ENCODE measurements at regions not wholly inside any gene's neighbourhood (a gene's known extent, or its start where the extent isn't known, plus 50 kb on each side); places are given as distances from the start of the nearest gene placed in this dataset.

DNA sequence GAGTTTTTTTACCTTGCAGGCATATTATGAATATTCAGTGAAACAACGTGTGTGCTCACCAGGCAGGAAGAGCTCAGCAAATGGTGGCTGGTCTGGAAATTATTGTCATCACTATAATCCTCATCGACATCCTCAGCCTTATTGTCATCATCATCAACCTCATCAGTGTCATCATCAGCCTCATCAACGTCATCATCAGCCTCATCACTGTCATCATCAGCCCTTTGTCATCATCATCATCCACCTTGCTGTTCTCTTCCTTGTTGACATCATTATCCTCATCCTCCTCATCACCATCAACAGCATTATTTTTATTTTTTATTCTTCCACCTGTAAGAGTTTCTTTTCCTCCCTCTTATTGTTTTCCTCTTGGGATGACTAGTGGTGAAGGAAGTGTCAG is 142.3 kb upstream of the GPR26 start:
- Histone ChIP-seq H3K27me3 (replicated peaks) (no peaks in the 10 kb centered on the region), H3K4me1 (replicated peaks) (no peaks in the 10 kb centered on the region), H3K36me3 (no peaks in the 10 kb centered on the region), H3K27ac (no peak overlapping the region), H3K4me3 (no peak overlapping the region), H3K9me3 (replicated peaks) (no peaks in the 10 kb centered on the region)
- no peak for DNase-seq (ENCODE audit: low read depth in 1 of 2, low spot score in 2 of 2)

DNA sequence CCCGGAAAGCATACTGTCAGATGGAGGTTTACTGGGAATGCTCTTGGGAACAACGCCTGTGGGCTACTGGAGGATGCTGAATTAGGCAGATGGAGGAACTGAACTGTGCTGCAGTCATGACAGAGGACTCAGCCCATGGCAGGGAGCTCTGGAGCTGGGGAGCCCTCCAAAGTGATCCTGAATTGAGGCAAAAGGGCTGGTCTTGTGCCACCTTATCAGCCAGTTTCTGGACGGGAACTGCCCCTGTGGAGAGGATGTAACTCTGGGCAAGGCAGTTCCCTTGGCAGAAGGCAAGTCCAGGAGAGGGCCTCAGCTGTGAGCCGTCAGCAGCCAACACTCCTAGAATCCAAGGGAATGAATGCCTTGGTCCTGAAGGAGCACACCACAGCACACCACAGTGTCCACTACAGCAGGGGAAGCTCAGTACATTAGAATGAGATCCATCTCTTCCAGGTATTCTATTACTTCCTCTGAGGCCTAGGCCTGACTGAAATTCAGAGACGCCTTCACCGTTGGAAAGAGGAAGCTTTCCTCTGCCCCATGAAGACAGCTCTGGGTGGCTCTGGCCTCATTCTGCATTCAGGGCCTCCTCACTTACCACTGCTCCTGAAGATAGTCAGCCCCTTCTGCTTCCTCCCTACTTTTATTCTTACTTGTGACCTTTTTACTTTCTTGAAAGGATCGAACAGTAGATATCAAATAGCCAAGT is 139.6 kb upstream of the GPR26 start:
- Histone ChIP-seq H3K4me1 (replicated peaks) (no peaks in the 10 kb centered on the region), H3K27me3 (replicated peaks) (no peaks in the 10 kb centered on the region), H3K4me3 (no peak overlapping the region), H3K9me3 (replicated peaks) (no peaks in the 10 kb centered on the region), H3K36me3 (no peaks in the 10 kb centered on the region), H3K27ac (no peak overlapping the region)
- no peak for DNase-seq (ENCODE audit: low read depth in 1 of 2, low spot score in 2 of 2)

DNA sequence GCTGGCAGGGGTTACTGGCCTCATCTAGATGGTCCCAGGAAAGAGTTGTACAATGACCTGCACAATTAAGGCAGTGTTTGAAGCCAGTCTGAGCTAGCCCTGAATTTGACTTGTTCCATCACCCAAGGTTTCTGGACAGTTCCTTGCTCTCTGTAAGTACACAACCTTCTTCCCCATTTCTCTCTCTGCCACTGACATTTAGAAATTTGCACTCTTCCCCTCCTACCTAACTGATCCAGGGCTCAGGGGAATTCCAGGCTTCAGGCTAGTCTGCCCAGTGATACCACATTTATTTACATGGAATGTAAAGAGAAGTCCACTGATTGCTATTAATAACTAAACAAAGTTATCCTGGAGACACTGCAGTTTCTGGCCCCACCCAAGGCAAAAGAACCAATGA is 139.0 kb upstream of the GPR26 start:
- no peak for DNase-seq (ENCODE audit: low read depth in 1 of 2, low spot score in 2 of 2)
- Histone ChIP-seq H3K4me3 (no peak overlapping the region), H3K27me3 (replicated peaks) (no peaks in the 10 kb centered on the region), H3K27ac (no peak overlapping the region), H3K36me3 (no peaks in the 10 kb centered on the region), H3K9me3 (replicated peaks) (no peaks in the 10 kb centered on the region), H3K4me1 (replicated peaks) (no peaks in the 10 kb centered on the region)

- no peak overlapping the region for H3K27ac ChIP-seq
- no peaks in the 10 kb centered on the region for H3K27me3 ChIP-seq (replicated peaks)
- H3K36me3 ChIP-seq, result no peaks in the 10 kb centered on the region
- H3K9me3 ChIP-seq (replicated peaks), result no peaks in the 10 kb centered on the region
- H3K4me3 ChIP-seq, result no peak overlapping the region
- no peak for DNase-seq (ENCODE audit: low read depth in 1 of 2, low spot score in 2 of 2)
- no peaks in the 10 kb centered on the region for H3K4me1 ChIP-seq (replicated peaks)
These were observed 136.9 kb upstream of the GPR26 start for GRCh38 chr10:123529146-123529760.

DNA sequence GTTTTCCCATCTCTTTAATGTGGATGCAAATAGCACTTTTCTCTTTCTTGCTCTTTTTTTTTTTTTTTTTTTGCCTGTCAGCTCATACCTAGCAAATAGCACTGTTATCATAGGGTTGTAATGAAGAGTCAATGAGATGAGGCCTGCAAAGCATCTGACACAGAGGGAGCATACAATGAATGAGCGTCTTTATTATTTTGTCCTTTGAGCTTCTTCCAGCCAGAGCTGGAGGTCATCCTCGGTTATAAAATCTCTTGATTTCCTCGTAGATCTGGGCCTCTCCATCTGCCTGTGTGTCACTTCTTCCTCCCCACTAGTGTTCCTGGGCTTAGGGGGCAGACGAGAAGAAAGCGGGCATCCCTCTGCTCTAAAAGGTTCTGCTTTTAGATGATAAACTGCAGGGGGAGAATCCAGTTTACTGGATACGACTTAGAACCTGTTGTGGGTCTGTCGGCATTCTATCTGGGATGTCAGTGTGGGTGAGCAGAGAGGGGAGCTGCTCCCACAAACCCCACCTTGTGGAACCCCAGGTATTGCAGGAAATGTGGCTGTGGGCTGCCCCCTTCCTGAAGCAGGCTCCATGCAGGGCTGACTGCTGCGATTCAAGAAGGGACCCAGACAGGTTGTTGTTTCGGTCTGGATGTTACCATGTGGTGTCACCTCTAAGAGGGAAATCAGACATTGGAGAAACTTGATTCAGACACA is 135.8 kb upstream of the GPR26 start:
- no peak overlapping the region for H3K4me3 ChIP-seq

DNA sequence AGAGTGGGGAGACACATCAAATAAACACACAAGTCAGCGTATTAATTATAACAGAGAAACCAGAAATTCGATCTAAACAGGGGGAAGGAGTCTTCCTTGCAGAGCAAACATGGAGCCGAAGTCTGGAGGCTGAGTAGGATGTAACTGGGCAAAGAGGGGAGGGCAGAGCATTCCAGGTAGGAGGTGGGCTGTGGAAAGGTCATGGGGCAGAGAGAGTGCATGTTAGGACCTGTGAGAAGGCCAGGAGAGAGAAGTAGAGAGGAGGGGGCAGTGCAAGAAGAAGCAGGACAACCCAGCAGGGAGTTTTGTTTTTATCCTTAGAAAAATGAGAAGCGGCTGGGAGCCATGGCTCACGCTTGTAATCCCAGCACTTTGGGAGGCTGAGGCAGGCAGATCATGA is 130.8 kb upstream of the GPR26 start:
- Histone ChIP-seq H3K4me3 (no peak overlapping the region), H3K4me1 (replicated peaks) (no peaks in the 10 kb centered on the region), H3K27me3 (replicated peaks) (no peaks in the 10 kb centered on the region), H3K27ac (no peak overlapping the region), H3K9me3 (replicated peaks) (no peaks in the 10 kb centered on the region), H3K36me3 (no peaks in the 10 kb centered on the region)
- no peak for DNase-seq (ENCODE audit: low read depth in 1 of 2, low spot score in 2 of 2)

More for the DNA sequence above, 135.8 kb upstream of the GPR26 start:
- Histone ChIP-seq H3K4me1 (replicated peaks) (no peaks in the 10 kb centered on the region), H3K27me3 (replicated peaks) (no peaks in the 10 kb centered on the region), H3K36me3 (no peaks in the 10 kb centered on the region), H3K27ac (no peak overlapping the region), H3K9me3 (replicated peaks) (no peaks in the 10 kb centered on the region)
- no peak for DNase-seq (ENCODE audit: low read depth in 1 of 2, low spot score in 2 of 2)

GRCh38 chr10:123536176-123536845 is 129.8 kb upstream of the GPR26 start:
- H3K4me3 ChIP-seq, result no peak overlapping the region
- H3K36me3 ChIP-seq, result no peaks in the 10 kb centered on the region
- no peaks in the 10 kb centered on the region for H3K27me3 ChIP-seq (replicated peaks)
- no peaks in the 10 kb centered on the region for H3K9me3 ChIP-seq (replicated peaks)
- H3K4me1 ChIP-seq (replicated peaks), result no peaks in the 10 kb centered on the region
- H3K27ac ChIP-seq, result no peak overlapping the region
- no peak for DNase-seq (ENCODE audit: low read depth in 1 of 2, low spot score in 2 of 2)

DNA sequence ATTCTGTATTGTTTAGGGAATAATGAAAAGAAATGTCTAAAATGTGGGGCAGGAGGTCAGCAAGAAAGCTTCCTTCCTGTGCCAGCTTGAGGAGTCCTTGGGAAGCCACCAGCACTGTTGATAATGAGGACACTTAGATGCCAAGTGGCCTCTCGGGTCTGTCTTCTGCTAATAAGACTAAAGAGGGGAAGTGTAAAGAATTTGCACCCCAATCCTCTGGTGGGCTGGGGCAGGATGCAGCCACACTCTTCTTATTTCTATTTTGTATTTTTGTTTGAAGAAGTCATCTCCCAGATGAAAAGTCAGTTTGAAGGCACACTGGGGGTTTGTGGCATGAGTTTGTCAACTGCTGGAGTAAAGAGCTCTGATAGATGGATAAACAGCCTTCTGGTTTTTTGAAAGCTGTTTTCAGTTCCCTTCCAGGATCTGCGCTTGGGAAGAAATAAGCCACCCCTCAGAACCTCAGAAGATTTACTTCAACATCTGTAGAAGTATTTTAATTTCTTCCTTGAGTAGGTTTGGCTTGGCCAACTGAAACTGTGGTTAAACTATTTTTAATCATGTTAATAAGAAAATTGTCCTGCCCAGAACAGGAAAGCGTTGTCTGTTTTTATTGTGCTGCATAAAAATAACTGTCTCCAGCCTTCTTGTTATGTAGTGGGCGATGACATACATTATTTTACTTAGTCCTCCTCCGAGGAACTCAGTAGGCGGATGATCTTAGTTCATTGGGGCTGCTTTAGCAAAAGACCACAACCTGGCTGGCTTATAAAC is 128.8 kb upstream of the GPR26 start:
- no peak overlapping the region for H3K27ac ChIP-seq
- H3K4me1 ChIP-seq (replicated peaks), result no peaks in the 10 kb centered on the region
- H3K36me3 ChIP-seq, result no peaks in the 10 kb centered on the region
- no peak overlapping the region for H3K4me3 ChIP-seq
- no peaks in the 10 kb centered on the region for H3K27me3 ChIP-seq (replicated peaks)
- DNase-seq (ENCODE audit: low read depth in 1 of 2, low spot score in 2 of 2), result no peak
- H3K9me3 ChIP-seq (replicated peaks), result no peaks in the 10 kb centered on the region

DNA sequence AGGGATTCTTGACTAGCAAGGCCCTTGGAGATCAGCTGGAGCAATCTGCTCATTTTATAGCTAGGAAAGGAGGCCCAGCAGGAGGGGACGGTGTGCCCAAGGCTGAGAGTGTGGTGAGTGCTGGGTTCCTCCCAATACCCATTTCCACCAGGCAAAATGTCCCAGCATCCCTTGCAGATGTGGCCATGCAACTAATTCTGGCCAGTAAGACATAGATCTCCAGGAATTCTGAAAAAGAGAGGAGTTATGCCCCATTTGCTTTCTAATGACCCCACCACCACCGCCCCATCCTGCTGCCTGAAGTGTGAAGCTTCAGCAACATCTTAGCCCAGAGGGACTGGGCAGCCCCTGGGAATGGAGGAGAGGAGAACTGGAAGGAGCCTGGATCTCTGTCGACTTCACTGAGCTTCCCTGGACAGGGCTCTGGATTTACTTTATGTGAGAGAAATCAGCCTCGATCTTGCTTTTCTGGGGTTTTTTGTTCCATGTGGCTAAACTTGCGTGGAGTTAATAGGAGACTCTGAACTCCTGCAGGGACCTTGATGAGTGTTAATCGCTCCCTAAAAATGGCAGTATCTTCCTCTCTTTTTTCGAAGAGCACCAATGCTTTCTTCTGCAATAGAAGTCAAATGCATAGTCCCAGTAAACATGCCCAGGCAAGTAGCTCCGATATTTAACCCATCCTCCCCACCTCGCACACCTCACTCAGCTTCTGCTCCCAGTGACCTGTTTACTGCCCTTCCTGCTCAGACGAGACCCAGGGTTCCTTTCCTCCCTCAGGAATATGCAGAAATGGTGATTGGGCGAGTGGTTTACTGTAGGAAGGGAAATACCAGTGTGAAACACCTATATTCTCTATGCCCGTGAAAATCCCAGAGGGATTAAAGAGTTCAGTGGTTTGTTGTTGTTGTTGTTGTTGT is 127.5 kb upstream of the GPR26 start:
- no peak overlapping the region for H3K27ac ChIP-seq
- H3K36me3 ChIP-seq, result no peaks in the 10 kb centered on the region
- no peak for DNase-seq (ENCODE audit: low read depth in 1 of 2, low spot score in 2 of 2)
- H3K27me3 ChIP-seq (replicated peaks), result no peaks in the 10 kb centered on the region
- H3K4me1 ChIP-seq (replicated peaks), result no peaks in the 10 kb centered on the region
- no peak overlapping the region for H3K4me3 ChIP-seq
- H3K9me3 ChIP-seq (replicated peaks), result no peaks in the 10 kb centered on the region

- H3K27ac ChIP-seq, result no peak overlapping the region
- no peak overlapping the region for H3K4me3 ChIP-seq
- H3K27me3 ChIP-seq (replicated peaks), result no peaks in the 10 kb centered on the region
- no peak for DNase-seq (ENCODE audit: low read depth in 1 of 2, low spot score in 2 of 2)
- no peaks in the 10 kb centered on the region for H3K4me1 ChIP-seq (replicated peaks)
- H3K9me3 ChIP-seq (replicated peaks), result no peaks in the 10 kb centered on the region
- no peaks in the 10 kb centered on the region for H3K36me3 ChIP-seq
These were observed 121.2 kb upstream of the GPR26 start for GRCh38 chr10:123544986-123545385.

- no peak for DNase-seq (ENCODE audit: low read depth in 1 of 2, low spot score in 2 of 2)
- H3K36me3 ChIP-seq, result no peaks in the 10 kb centered on the region
- no peaks in the 10 kb centered on the region for H3K4me1 ChIP-seq (replicated peaks)
- H3K27ac ChIP-seq, result no peak overlapping the region
- no peak overlapping the region for H3K4me3 ChIP-seq
- H3K9me3 ChIP-seq (replicated peaks), result no peaks in the 10 kb centered on the region
- no peaks in the 10 kb centered on the region for H3K27me3 ChIP-seq (replicated peaks)
These were observed 117.4 kb upstream of the GPR26 start for GRCh38 chr10:123548770-123549169.

GRCh38 chr10:123549761-123550454 is 116.2 kb upstream of the GPR26 start:
- H3K27me3 ChIP-seq (replicated peaks), result no peaks in the 10 kb centered on the region
- DNase-seq (ENCODE audit: low read depth in 1 of 2, low spot score in 2 of 2), result no peak
- no peaks in the 10 kb centered on the region for H3K4me1 ChIP-seq (replicated peaks)
- no peaks in the 10 kb centered on the region for H3K9me3 ChIP-seq (replicated peaks)
- no peak overlapping the region for H3K27ac ChIP-seq
- no peaks in the 10 kb centered on the region for H3K36me3 ChIP-seq
- no peak overlapping the region for H3K4me3 ChIP-seq

Data from SJSA1 (cell line).